Mucosa of descending colon (tissue), 3 donors: ENCODE measurements at regions not wholly inside any gene's neighbourhood (a gene's known extent, or its start where the extent isn't known, plus 50 kb on each side); places are given as distances from the start of the nearest gene placed in this dataset.

Experiments used
- ATAC-seq: fragments of 200-7000 bp; cut with Tn5 transposase; one replicate; pipeline ENCODE4 v1.9.1; 2020; ENCODE audit warnings: mild to moderate bottlenecking, moderate library complexity
- DNase-seq, 3 donors: peaks; one replicate each; pipeline ENCODE4 v3.0.0-alpha.2; 2020
- H3K36me3 ChIP-seq: fragments of 200-600 bp; one replicate; pipeline ENCODE4 v1.8.0; 2021; ENCODE audit warnings: low read depth, mild to moderate bottlenecking
- H3K4me1 ChIP-seq: fragments of 200-600 bp; one replicate; pipeline ENCODE4 v1.8.0; 2021; ENCODE audit warnings: low read depth, mild to moderate bottlenecking
- H3K4me3 ChIP-seq: fragments of 200-600 bp; one replicate; pipeline ENCODE4 v1.8.0; 2021; ENCODE audit warnings: mild to moderate bottlenecking
- H3K9me3 ChIP-seq: fragments of 200-600 bp; one replicate; pipeline ENCODE4 v1.8.0; 2021; ENCODE audit warnings: mild to moderate bottlenecking
- intact Hi-C, 2 donors: fragments of 100-400 bp; cut with DNase I in 1 of 2; cut with micrococcal nuclease in 1 of 2; formaldehyde crosslinking; loops; one replicate each; pipeline versions ENCODE4 v1.11.0 to v1.11.1; 2022; cut with DNase I, micrococcal nuclease
- TF ChIP-seq, protein P1 (sequence below): fragments of 200-600 bp; IDR thresholded peaks from one replicate; pipeline ENCODE4 v1.8.0; 2022; ENCODE audit warnings: antibody characterized with exemption, mild to moderate bottlenecking
- donor health status: DM: no; HTN: no; CAD: no; lungs with moderate emphysema.
- donor health status: DM: no; HTN: no; CAD: no.
- donor health status: DM: no; HTN: yes; CAD: no.

DNA sequence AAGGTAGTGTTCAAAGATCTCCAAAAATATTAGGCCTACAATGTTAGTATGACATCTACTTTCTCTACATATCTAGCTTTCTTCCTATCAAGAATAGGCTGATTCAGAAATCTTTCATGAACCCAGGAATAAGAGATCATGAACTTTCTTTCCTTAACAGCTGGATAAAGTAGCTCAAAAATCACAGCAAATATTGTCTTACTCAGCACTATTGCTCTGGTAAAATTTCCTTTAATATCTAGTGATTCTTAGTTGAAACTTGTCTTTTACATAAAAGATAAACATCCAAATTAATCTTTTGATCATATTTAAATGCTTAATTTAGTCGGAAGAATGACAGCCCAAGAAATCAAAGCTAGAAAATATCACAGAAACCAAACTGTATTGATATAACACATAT lies 131.9 kb downstream of the NOL4 start:
- TF ChIP-seq, protein P1, sequence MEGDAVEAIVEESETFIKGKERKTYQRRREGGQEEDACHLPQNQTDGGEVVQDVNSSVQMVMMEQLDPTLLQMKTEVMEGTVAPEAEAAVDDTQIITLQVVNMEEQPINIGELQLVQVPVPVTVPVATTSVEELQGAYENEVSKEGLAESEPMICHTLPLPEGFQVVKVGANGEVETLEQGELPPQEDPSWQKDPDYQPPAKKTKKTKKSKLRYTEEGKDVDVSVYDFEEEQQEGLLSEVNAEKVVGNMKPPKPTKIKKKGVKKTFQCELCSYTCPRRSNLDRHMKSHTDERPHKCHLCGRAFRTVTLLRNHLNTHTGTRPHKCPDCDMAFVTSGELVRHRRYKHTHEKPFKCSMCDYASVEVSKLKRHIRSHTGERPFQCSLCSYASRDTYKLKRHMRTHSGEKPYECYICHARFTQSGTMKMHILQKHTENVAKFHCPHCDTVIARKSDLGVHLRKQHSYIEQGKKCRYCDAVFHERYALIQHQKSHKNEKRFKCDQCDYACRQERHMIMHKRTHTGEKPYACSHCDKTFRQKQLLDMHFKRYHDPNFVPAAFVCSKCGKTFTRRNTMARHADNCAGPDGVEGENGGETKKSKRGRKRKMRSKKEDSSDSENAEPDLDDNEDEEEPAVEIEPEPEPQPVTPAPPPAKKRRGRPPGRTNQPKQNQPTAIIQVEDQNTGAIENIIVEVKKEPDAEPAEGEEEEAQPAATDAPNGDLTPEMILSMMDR: no peak
- intact Hi-C loops: no loop called here

DNA sequence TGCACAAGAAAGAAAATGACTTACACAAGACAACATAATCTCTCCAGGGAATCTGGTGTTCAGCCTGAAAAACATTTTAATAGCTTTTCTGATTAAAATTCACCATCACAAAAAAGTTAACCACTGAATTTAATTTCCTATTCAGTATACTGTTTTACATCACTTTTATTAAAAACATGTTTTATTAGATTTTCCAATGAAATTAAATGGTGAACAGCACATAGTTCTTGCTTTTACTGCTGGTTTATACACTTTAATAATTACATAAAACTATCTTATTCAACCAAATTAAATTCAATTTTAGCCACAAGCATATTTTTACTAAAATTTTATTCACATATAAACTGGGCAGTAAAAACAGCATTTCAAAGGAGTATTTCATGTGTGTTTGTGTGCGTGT lies 138.3 kb downstream of the NOL4 start:
- intact Hi-C loops: no loop called here
- Histone ChIP-seq H3K4me1 (no peaks in the 10 kb centered on the region), H3K4me3 (no peak overlapping the region), H3K9me3 (no peaks in the 10 kb centered on the region), H3K36me3 (no peaks in the 10 kb centered on the region)
- DNase-seq: no peak
- TF ChIP-seq, protein P1: no peak
- no peak for ATAC-seq

More for the DNA sequence above, 131.9 kb downstream of the NOL4 start:
- Histone ChIP-seq H3K4me1 (peaks cover 7% of the 10 kb centered on the region), H3K4me3 (no peak overlapping the region), H3K9me3 (no peaks in the 10 kb centered on the region), H3K36me3 (no peaks in the 10 kb centered on the region)
- no peak for DNase-seq
- ATAC-seq: no peak

DNA sequence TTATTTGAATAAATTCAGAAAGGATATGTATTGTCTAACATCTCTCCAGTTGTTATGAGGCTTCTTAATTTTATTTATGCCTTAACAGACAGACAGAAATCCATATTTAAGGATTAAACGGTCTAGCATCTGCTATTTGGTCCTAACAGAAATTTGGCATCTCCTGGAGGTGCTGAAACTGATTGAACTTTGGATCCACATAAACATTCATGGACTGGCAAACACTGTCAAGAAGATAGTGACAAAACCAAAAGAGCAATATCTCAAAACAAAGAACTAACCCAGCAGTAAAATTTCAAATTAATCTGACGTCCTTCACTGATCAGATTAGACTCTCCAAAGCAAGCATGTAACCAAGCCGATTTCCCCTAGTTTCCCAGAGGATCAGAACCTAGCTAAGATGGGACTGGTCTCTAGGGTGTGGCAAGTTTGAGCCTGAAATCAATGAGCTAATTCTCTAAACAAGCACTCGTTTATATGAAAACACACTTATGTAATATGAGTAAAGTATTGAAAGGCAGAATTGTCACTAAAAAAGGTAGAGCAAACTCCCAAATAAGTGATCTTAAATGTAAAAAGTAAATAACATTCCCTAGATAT lies 139.5 kb downstream of the NOL4 start:
- TF ChIP-seq, protein P1: no peak
- intact Hi-C loops: no loop called here
- H3K4me3 ChIP-seq: no peak overlapping the region
- no peaks in the 10 kb centered on the region for H3K9me3 ChIP-seq
- DNase-seq: no peak
- no peaks in the 10 kb centered on the region for H3K36me3 ChIP-seq
- ATAC-seq: no peak
- H3K4me1 ChIP-seq: no peaks in the 10 kb centered on the region

DNA sequence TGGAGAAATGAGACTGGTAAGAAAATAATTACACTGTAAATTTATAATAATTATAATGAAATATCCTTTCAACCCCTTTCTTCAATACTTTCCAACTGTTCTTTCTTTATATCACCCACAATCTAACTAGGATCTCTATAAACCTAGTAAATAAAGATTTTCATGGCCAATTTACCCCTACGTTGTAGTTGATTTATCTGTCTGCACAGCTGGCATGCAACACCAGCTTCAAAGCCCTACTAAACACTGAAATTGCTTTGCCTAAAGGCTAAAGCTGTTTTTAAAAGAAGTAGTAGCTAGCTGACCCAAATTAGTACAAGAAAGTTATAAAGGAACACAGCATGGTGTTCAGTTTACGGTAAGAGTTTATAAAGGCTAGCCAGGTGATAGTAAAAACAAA lies 140.1 kb downstream of the NOL4 start:
- intact Hi-C loops: no loop called here
- no peaks in the 10 kb centered on the region for H3K36me3 ChIP-seq
- TF ChIP-seq, protein P1: no peak
- DNase-seq (no peak), ATAC-seq (no peak)
- H3K4me3 ChIP-seq: no peak overlapping the region
- no peaks in the 10 kb centered on the region for H3K9me3 ChIP-seq
- H3K4me1 ChIP-seq: no peaks in the 10 kb centered on the region

DNA sequence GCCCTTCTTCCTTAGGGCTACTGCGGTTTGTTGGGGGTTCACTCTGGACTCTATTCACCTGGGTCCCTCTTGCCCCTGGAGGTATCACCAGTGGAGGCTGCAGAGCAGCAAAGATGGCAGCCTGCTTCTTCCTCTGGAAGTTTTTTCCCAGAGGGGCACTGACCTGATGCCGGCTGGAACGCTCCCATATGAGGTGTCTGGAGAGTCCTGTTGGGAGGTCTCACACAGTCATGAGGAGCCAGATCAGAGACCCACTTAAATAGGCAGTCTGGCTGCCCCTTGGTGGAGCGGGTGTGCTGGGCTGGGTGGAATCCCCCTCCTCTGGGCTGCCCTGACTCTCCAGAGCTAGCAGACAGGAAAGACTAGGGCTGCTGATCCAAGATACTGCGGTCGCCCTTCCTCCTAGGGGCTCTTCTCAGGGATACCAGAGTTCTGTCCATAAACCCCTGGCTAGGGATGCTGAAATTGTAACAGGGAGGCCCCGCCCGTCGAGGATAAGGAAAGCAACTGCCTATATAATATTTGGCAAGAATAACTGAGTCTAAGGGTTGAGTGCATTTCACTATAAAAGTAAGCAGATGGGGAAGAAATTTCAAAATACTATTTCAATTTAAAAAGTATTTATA lies 140.7 kb downstream of the NOL4 start:
- no peak overlapping the region for H3K4me3 ChIP-seq
- H3K36me3 ChIP-seq: no peaks in the 10 kb centered on the region
- intact Hi-C loops: no loop called here
- DNase-seq (peak in 2 of 3 donors; percentile 19 to 20), ATAC-seq (no peak)
- H3K4me1 ChIP-seq: no peaks in the 10 kb centered on the region
- no peaks in the 10 kb centered on the region for H3K9me3 ChIP-seq
- TF ChIP-seq, protein P1: no peak
